ENCODE measurements at regions not wholly inside any gene's neighbourhood (a gene's known extent, or its start where the extent isn't known, plus 50 kb on each side); places are given as distances from the start of the nearest gene placed in this dataset.

GRCh38 chr19:28307963-28308362 is 905.0 kb downstream of the UQCRFS1 start:
- WGBS (ENCODE audit: extremely low coverage, insufficient coverage, low lambda C conversion rate), result no CpG with 5 or more reads among the region's 1 CpG
- Histone ChIP-seq H3K4ac (ENCODE audit: low read depth, low read length) (no peak overlapping the region), H2BK5ac (ENCODE audit: low read length) (no peak overlapping the region), H3K79me2 (ENCODE audit: control insufficient read depth, insufficient read depth, low read length) (no peaks in the 10 kb centered on the region), H3K4me1 (ENCODE audit: control insufficient read depth, low read depth, low read length) (no peaks in the 10 kb centered on the region), H3K4me2 (ENCODE audit: low read length) (no peak overlapping the region), H4K5ac (ENCODE audit: low read length) (no peak overlapping the region), H2BK120ac (ENCODE audit: low read depth, low read length) (no peak overlapping the region), H3K79me1 (ENCODE audit: low read length) (no peaks in the 10 kb centered on the region), H3K36me3 (ENCODE audit: control insufficient read depth, insufficient read depth, low read length) (no peaks in the 10 kb centered on the region), H3K18ac (ENCODE audit: low read length) (no peak overlapping the region), H3K4me3 (ENCODE audit: low read length) (no peak overlapping the region), H3K9ac (ENCODE audit: low read length) (no peak overlapping the region), H3K23ac (ENCODE audit: low read length) (no peak overlapping the region), H2AK5ac (ENCODE audit: low read length) (no peak overlapping the region), H2BK15ac (replicated peaks; ENCODE audit: low read depth) (no peak overlapping the region), H3K27ac (ENCODE audit: low read depth, low read length) (no peak overlapping the region), H3K27me3 (ENCODE audit: insufficient read depth, low read length, poor library complexity) (no peaks in the 10 kb centered on the region), H4K8ac (ENCODE audit: low read depth, low read length) (no peak overlapping the region), H3K56ac (ENCODE audit: low read length) (no peak overlapping the region)
- no peak for DNase-seq

DNA sequence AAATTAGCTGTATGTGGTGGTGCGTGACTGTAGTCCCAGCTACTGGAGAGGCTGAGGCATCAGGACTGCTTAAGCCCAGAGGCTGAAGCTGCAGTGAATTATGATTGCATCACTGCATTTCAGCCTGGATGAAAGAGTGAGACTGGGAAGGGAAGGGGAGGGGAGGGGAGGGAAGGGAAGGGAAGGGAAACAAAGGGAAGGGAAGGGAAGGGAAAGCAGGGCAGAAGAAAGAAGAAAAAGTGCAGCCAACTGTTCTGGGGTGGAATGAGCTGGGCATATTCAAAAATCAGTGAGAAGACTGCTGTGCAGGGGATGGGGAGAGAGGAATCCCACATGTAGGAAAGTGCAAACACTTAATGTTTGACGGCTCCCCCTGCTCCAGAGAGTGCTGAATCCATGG is 905.5 kb downstream of the UQCRFS1 start:
- WGBS (ENCODE audit: extremely low coverage, insufficient coverage, low lambda C conversion rate), result no CpG with 5 or more reads among the region's 2 CpGs
- H4K8ac ChIP-seq (ENCODE audit: low read depth, low read length), result no peak overlapping the region
- H3K56ac ChIP-seq (ENCODE audit: low read length), result no peak overlapping the region
- no peaks in the 10 kb centered on the region for H3K79me2 ChIP-seq (ENCODE audit: control insufficient read depth, insufficient read depth, low read length)
- H4K5ac ChIP-seq (ENCODE audit: low read length), result no peak overlapping the region
- no peak overlapping the region for H3K27ac ChIP-seq (ENCODE audit: low read depth, low read length)
- no peak overlapping the region for H3K23ac ChIP-seq (ENCODE audit: low read length)
- H2BK120ac ChIP-seq (ENCODE audit: low read depth, low read length), result no peak overlapping the region
- H2BK5ac ChIP-seq (ENCODE audit: low read length), result no peak overlapping the region
- no peak overlapping the region for H3K4me3 ChIP-seq (ENCODE audit: low read length)
- H3K36me3 ChIP-seq (ENCODE audit: control insufficient read depth, insufficient read depth, low read length), result no peaks in the 10 kb centered on the region
- H3K79me1 ChIP-seq (ENCODE audit: low read length), result no peaks in the 10 kb centered on the region
- no peaks in the 10 kb centered on the region for H3K27me3 ChIP-seq (ENCODE audit: insufficient read depth, low read length, poor library complexity)
- H3K4ac ChIP-seq (ENCODE audit: low read depth, low read length), result no peak overlapping the region
- no peak overlapping the region for H3K4me2 ChIP-seq (ENCODE audit: low read length)
- no peaks in the 10 kb centered on the region for H3K4me1 ChIP-seq (ENCODE audit: control insufficient read depth, low read depth, low read length)
- H2BK15ac ChIP-seq (replicated peaks; ENCODE audit: low read depth), result no peak overlapping the region
- no peak overlapping the region for H2AK5ac ChIP-seq (ENCODE audit: low read length)
- H3K9ac ChIP-seq (ENCODE audit: low read length), result no peak overlapping the region
- H3K18ac ChIP-seq (ENCODE audit: low read length), result no peak overlapping the region
- no peak for DNase-seq

GRCh38 chr19:28305513-28305912 is 907.4 kb downstream of the UQCRFS1 start:
- Histone ChIP-seq H3K27ac (ENCODE audit: low read depth, low read length) (no peak overlapping the region), H2BK120ac (ENCODE audit: low read depth, low read length) (no peak overlapping the region), H3K56ac (ENCODE audit: low read length) (no peak overlapping the region), H3K4me2 (ENCODE audit: low read length) (no peak overlapping the region), H2BK5ac (ENCODE audit: low read length) (no peak overlapping the region), H3K23ac (ENCODE audit: low read length) (no peak overlapping the region), H3K4me1 (ENCODE audit: control insufficient read depth, low read depth, low read length) (no peaks in the 10 kb centered on the region), H3K79me1 (ENCODE audit: low read length) (no peaks in the 10 kb centered on the region), H2BK15ac (replicated peaks; ENCODE audit: low read depth) (no peak overlapping the region), H3K79me2 (ENCODE audit: control insufficient read depth, insufficient read depth, low read length) (no peaks in the 10 kb centered on the region), H3K27me3 (ENCODE audit: insufficient read depth, low read length, poor library complexity) (no peaks in the 10 kb centered on the region), H2AK5ac (ENCODE audit: low read length) (no peak overlapping the region), H3K36me3 (ENCODE audit: control insufficient read depth, insufficient read depth, low read length) (no peaks in the 10 kb centered on the region), H3K9ac (ENCODE audit: low read length) (no peak overlapping the region), H4K8ac (ENCODE audit: low read depth, low read length) (no peak overlapping the region), H4K5ac (ENCODE audit: low read length) (no peak overlapping the region), H3K18ac (ENCODE audit: low read length) (no peak overlapping the region), H3K4me3 (ENCODE audit: low read length) (no peak overlapping the region), H3K4ac (ENCODE audit: low read depth, low read length) (no peak overlapping the region)
- WGBS (ENCODE audit: extremely low coverage, insufficient coverage, low lambda C conversion rate), result no CpG with 5 or more reads among the region's 4 CpGs
- DNase-seq, result no peak

- no peak overlapping the region for H2BK120ac ChIP-seq (ENCODE audit: low read depth, low read length)
- no peak overlapping the region for H3K18ac ChIP-seq (ENCODE audit: low read length)
- H4K5ac ChIP-seq (ENCODE audit: low read length), result no peak overlapping the region
- H3K23ac ChIP-seq (ENCODE audit: low read length), result no peak overlapping the region
- no peak overlapping the region for H2BK15ac ChIP-seq (replicated peaks; ENCODE audit: low read depth)
- no peaks in the 10 kb centered on the region for H3K79me2 ChIP-seq (ENCODE audit: control insufficient read depth, insufficient read depth, low read length)
- no peak overlapping the region for H3K4me2 ChIP-seq (ENCODE audit: low read length)
- H2BK5ac ChIP-seq (ENCODE audit: low read length), result no peak overlapping the region
- no peak overlapping the region for H2AK5ac ChIP-seq (ENCODE audit: low read length)
- no peak overlapping the region for H3K27ac ChIP-seq (ENCODE audit: low read depth, low read length)
- WGBS (ENCODE audit: extremely low coverage, insufficient coverage, low lambda C conversion rate), result no CpG with 5 or more reads among the region's 7 CpGs
- H4K8ac ChIP-seq (ENCODE audit: low read depth, low read length), result no peak overlapping the region
- H3K56ac ChIP-seq (ENCODE audit: low read length), result no peak overlapping the region
- no peaks in the 10 kb centered on the region for H3K27me3 ChIP-seq (ENCODE audit: insufficient read depth, low read length, poor library complexity)
- no peaks in the 10 kb centered on the region for H3K79me1 ChIP-seq (ENCODE audit: low read length)
- H3K9ac ChIP-seq (ENCODE audit: low read length), result no peak overlapping the region
- no peak overlapping the region for H3K4me3 ChIP-seq (ENCODE audit: low read length)
- peak; percentile 57 for DNase-seq
- H3K4me1 ChIP-seq (ENCODE audit: control insufficient read depth, low read depth, low read length), result no peaks in the 10 kb centered on the region
- no peaks in the 10 kb centered on the region for H3K36me3 ChIP-seq (ENCODE audit: control insufficient read depth, insufficient read depth, low read length)
- H3K4ac ChIP-seq (ENCODE audit: low read depth, low read length), result no peak overlapping the region
Measured at GRCh38 chr19:28303502-28303901, 909.4 kb downstream of the UQCRFS1 start.

- WGBS (ENCODE audit: extremely low coverage, insufficient coverage, low lambda C conversion rate), result no CpG with 5 or more reads among the region's 5 CpGs
Measured at GRCh38 chr19:28301961-28302360, 911.0 kb downstream of the UQCRFS1 start.

DNA sequence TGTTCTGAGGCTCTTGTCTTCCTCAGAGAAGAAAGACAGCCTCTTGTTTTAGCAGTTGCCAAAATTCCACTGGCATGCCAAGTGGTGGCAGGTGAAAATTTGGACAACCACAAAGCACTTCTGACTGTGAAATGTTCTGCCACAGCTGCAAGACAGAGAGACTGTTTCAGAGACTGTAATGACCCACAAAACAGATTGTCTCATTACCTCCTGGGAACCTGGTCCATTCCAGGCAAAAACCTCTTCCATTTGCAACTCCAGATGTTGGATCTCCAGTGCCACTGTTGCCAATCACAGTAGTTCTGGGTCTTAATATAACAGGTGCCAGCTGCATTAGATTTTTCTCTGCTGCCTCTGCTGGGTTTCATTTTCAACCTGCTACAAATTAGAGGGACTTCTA is 911.5 kb downstream of the UQCRFS1 start:
- Histone ChIP-seq H2BK15ac (replicated peaks; ENCODE audit: low read depth) (no peak overlapping the region), H3K56ac (ENCODE audit: low read length) (no peak overlapping the region), H3K4me2 (ENCODE audit: low read length) (no peak overlapping the region), H3K36me3 (ENCODE audit: control insufficient read depth, insufficient read depth, low read length) (no peaks in the 10 kb centered on the region), H3K18ac (ENCODE audit: low read length) (no peak overlapping the region), H3K4me3 (ENCODE audit: low read length) (no peak overlapping the region), H3K79me2 (ENCODE audit: control insufficient read depth, insufficient read depth, low read length) (no peaks in the 10 kb centered on the region), H4K8ac (ENCODE audit: low read depth, low read length) (no peak overlapping the region), H2AK5ac (ENCODE audit: low read length) (no peak overlapping the region), H3K4me1 (ENCODE audit: control insufficient read depth, low read depth, low read length) (no peaks in the 10 kb centered on the region), H3K23ac (ENCODE audit: low read length) (no peak overlapping the region), H3K9ac (ENCODE audit: low read length) (no peak overlapping the region), H2BK120ac (ENCODE audit: low read depth, low read length) (no peak overlapping the region), H3K79me1 (ENCODE audit: low read length) (no peaks in the 10 kb centered on the region), H3K27ac (ENCODE audit: low read depth, low read length) (no peak overlapping the region), H2BK5ac (ENCODE audit: low read length) (no peak overlapping the region), H3K4ac (ENCODE audit: low read depth, low read length) (no peak overlapping the region), H3K27me3 (ENCODE audit: insufficient read depth, low read length, poor library complexity) (no peaks in the 10 kb centered on the region), H4K5ac (ENCODE audit: low read length) (no peak overlapping the region)
- DNase-seq, result no peak

More at GRCh38 chr19:28301961-28302360, 911.0 kb downstream of the UQCRFS1 start:
- Histone ChIP-seq H2BK15ac (replicated peaks; ENCODE audit: low read depth) (no peak overlapping the region), H3K9ac (ENCODE audit: low read length) (no peak overlapping the region), H2BK5ac (ENCODE audit: low read length) (no peak overlapping the region), H3K18ac (ENCODE audit: low read length) (no peak overlapping the region), H2BK120ac (ENCODE audit: low read depth, low read length) (no peak overlapping the region), H4K5ac (ENCODE audit: low read length) (no peak overlapping the region), H3K56ac (ENCODE audit: low read length) (no peak overlapping the region), H3K4me1 (ENCODE audit: control insufficient read depth, low read depth, low read length) (no peaks in the 10 kb centered on the region), H3K79me2 (ENCODE audit: control insufficient read depth, insufficient read depth, low read length) (no peaks in the 10 kb centered on the region), H2AK5ac (ENCODE audit: low read length) (no peak overlapping the region), H3K23ac (ENCODE audit: low read length) (no peak overlapping the region), H3K4ac (ENCODE audit: low read depth, low read length) (no peak overlapping the region), H3K27ac (ENCODE audit: low read depth, low read length) (no peak overlapping the region), H4K8ac (ENCODE audit: low read depth, low read length) (no peak overlapping the region), H3K27me3 (ENCODE audit: insufficient read depth, low read length, poor library complexity) (no peaks in the 10 kb centered on the region), H3K4me3 (ENCODE audit: low read length) (no peak overlapping the region), H3K79me1 (ENCODE audit: low read length) (no peaks in the 10 kb centered on the region), H3K36me3 (ENCODE audit: control insufficient read depth, insufficient read depth, low read length) (no peaks in the 10 kb centered on the region), H3K4me2 (ENCODE audit: low read length) (no peak overlapping the region)
- no peak for DNase-seq

All from mesendoderm (in vitro differentiated cells).